ENCODE measurements at regions not wholly inside any gene's neighbourhood (a gene's known extent, or its start where the extent isn't known, plus 50 kb on each side); places are given as distances from the start of the nearest gene placed in this dataset.

GRCh38 chr6:84905823-84906222 is 141.4 kb upstream of the TBX18 start:
- DNase-seq = no peak
- TF ChIP-seq, protein P1, sequence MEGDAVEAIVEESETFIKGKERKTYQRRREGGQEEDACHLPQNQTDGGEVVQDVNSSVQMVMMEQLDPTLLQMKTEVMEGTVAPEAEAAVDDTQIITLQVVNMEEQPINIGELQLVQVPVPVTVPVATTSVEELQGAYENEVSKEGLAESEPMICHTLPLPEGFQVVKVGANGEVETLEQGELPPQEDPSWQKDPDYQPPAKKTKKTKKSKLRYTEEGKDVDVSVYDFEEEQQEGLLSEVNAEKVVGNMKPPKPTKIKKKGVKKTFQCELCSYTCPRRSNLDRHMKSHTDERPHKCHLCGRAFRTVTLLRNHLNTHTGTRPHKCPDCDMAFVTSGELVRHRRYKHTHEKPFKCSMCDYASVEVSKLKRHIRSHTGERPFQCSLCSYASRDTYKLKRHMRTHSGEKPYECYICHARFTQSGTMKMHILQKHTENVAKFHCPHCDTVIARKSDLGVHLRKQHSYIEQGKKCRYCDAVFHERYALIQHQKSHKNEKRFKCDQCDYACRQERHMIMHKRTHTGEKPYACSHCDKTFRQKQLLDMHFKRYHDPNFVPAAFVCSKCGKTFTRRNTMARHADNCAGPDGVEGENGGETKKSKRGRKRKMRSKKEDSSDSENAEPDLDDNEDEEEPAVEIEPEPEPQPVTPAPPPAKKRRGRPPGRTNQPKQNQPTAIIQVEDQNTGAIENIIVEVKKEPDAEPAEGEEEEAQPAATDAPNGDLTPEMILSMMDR (IDR thresholded peaks at IDR 0.05) = no peak
- no peak overlapping the region for H3K27ac ChIP-seq
- no peaks in the 10 kb centered on the region for H3K36me3 ChIP-seq
- intact Hi-C loops (cut with DNase I) = no loop called here
- H3K4me3 ChIP-seq = no peak overlapping the region
- H3K4me1 ChIP-seq = no peaks in the 10 kb centered on the region
- no peak overlapping the region for H3K9ac ChIP-seq (ENCODE audit: low read depth in 2 of 2, low read length in 2 of 2)
- H3K9me3 ChIP-seq = no peaks in the 10 kb centered on the region
- no peaks in the 10 kb centered on the region for H3K27me3 ChIP-seq

- H3K27me3 ChIP-seq = no peaks in the 10 kb centered on the region
- DNase-seq = no peak
- H3K36me3 ChIP-seq = no peaks in the 10 kb centered on the region
- no peak overlapping the region for H3K4me3 ChIP-seq
- H3K9me3 ChIP-seq = no peaks in the 10 kb centered on the region
- intact Hi-C loops (cut with DNase I) = no loop called here
- H3K4me1 ChIP-seq = no peaks in the 10 kb centered on the region
- no peak overlapping the region for H3K9ac ChIP-seq (ENCODE audit: low read depth in 2 of 2, low read length in 2 of 2)
- TF ChIP-seq, protein P1 (IDR thresholded peaks at IDR 0.05) = no peak
- H3K27ac ChIP-seq = no peak overlapping the region
Measured at GRCh38 chr6:84902354-84902928, 138.0 kb upstream of the TBX18 start.

DNA sequence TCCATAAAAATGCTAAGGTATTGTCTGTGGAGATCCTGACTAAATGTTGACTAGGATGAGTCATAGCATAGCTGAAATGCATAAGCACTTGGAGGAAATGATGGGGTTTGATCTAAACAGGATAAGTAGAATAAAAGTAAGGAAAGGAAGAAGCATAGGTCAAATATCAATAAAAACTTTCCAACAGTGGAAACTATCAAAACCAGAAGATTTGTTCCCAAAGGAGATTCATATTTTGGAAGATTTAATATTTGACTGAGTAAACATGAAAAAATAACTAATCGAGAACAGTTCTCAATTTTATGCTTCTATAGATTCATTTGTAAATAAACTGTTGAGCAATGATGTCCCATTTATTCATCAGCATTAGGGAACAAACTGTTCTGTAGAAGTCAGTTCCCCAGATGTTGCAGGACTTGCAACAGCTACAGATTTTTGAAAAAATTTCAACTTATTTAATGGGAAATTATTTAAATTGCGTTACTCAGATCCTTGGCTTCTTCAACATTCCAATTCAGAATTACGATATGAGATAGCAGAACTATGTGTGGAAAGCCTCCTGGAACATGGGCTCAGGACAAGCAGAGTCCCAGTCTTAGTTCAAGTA is 133.7 kb upstream of the TBX18 start:
- intact Hi-C loops (cut with DNase I) = no loop called here
- H3K36me3 ChIP-seq = no peaks in the 10 kb centered on the region
- H3K27ac ChIP-seq = no peak overlapping the region
- H3K27me3 ChIP-seq = no peaks in the 10 kb centered on the region
- H3K4me3 ChIP-seq = no peak overlapping the region
- no peaks in the 10 kb centered on the region for H3K4me1 ChIP-seq
- no peak for DNase-seq
- TF ChIP-seq, protein P1 (IDR thresholded peaks at IDR 0.05) = no peak
- H3K9ac ChIP-seq (ENCODE audit: low read depth in 2 of 2, low read length in 2 of 2) = no peak overlapping the region
- H3K9me3 ChIP-seq = no peaks in the 10 kb centered on the region

DNA sequence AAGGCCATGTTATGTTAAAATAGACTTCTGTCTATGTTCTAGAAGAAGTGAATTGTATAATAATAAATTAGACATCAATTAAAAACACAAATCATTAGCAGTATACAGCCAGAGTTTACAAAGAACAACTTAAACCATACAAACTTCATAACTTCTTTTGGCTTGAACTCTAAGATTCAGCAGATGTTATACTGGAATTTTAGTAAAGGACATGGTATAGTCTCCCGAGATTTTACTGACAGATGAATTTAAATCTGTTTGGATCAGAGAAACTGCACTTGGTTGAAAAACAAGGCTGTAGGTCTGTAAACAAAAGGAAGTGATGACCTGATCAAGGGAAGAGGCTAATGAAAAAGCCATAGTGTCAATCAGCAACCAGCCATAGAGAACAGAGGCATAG is 132.6 kb upstream of the TBX18 start:
- H3K27ac ChIP-seq = no peak overlapping the region
- H3K9ac ChIP-seq (ENCODE audit: low read depth in 2 of 2, low read length in 2 of 2) = no peak overlapping the region
- TF ChIP-seq, protein P1 (IDR thresholded peaks at IDR 0.05) = no peak
- no peak overlapping the region for H3K4me3 ChIP-seq
- DNase-seq = no peak
- H3K9me3 ChIP-seq = no peaks in the 10 kb centered on the region
- no peaks in the 10 kb centered on the region for H3K36me3 ChIP-seq
- intact Hi-C loops (cut with DNase I) = no loop called here
- H3K4me1 ChIP-seq = no peaks in the 10 kb centered on the region
- H3K27me3 ChIP-seq = no peaks in the 10 kb centered on the region

GRCh38 chr6:84892671-84893070 is 128.3 kb upstream of the TBX18 start:
- H3K9me3 ChIP-seq = no peaks in the 10 kb centered on the region
- no peak overlapping the region for H3K4me3 ChIP-seq
- TF ChIP-seq, protein P1 (IDR thresholded peaks at IDR 0.05) = no peak
- no peak overlapping the region for H3K9ac ChIP-seq (ENCODE audit: low read depth in 2 of 2, low read length in 2 of 2)
- H3K4me1 ChIP-seq = no peaks in the 10 kb centered on the region
- intact Hi-C loops (cut with DNase I) = no loop called here
- no peak for DNase-seq
- no peaks in the 10 kb centered on the region for H3K27me3 ChIP-seq
- H3K27ac ChIP-seq = no peak overlapping the region
- H3K36me3 ChIP-seq = no peaks in the 10 kb centered on the region

Data from colonic mucosa (tissue), 4 donors.